Neural cell (in vitro differentiated cells): ENCODE measurements at regions not wholly inside any gene's neighbourhood (a gene's known extent, or its start where the extent isn't known, plus 50 kb on each side); places are given as distances from the start of the nearest gene placed in this dataset.

Experiments used
- H2AFZ ChIP-seq: fragments of 200-600, 300-800 bp; sonication (generic), shearing (Covaris generic); 2 replicates; pipeline ENCODE4 v1.6.0; 2014; ENCODE audit warnings: low read depth, mild to moderate bottlenecking, antibody characterized with exemption, low read length, moderate library complexity
- H3F3A ChIP-seq: fragments of 200-600 bp; shearing (Covaris generic); 2 replicates; pipeline ENCODE4 v1.6.1; 2016; ENCODE audit warnings: mild to moderate bottlenecking, moderate library complexity, mixed read lengths, antibody characterized with exemption, low read length; ENCODE audit not compliant: insufficient read depth, poor library complexity, severe bottlenecking
- H3K27ac ChIP-seq: fragments of 200-600, 300-800 bp; sonication (generic), shearing (Covaris generic); 2 replicates; pipeline ENCODE4 v1.5.1; 2014; ENCODE audit warnings: mild to moderate bottlenecking, low read length, moderate library complexity
- H3K27me3 ChIP-seq: fragments of 300-800, 200-600 bp; sonication (generic), shearing (Covaris generic); 2 replicates; pipeline ENCODE4 v1.6.0; 2014; ENCODE audit warnings: mild to moderate bottlenecking, low read depth, low read length, moderate library complexity; ENCODE audit not compliant: insufficient read depth
- H3K36me3 ChIP-seq: fragments of 300-800, 200-600 bp; sonication (generic), shearing (Covaris generic); 2 replicates; pipeline ENCODE4 v1.5.1; 2014; ENCODE audit warnings: mild to moderate bottlenecking, antibody characterized with exemption, low read length, moderate library complexity; ENCODE audit not compliant: insufficient read depth
- H3K4me2 ChIP-seq: fragments of 300-800, 200-600 bp; sonication (generic), shearing (Covaris generic); 2 replicates; pipeline ENCODE4 v1.6.0; 2014; ENCODE audit warnings: mild to moderate bottlenecking, low read length
- H3K4me3 ChIP-seq: fragments of 300-800, 200-600 bp; sonication (generic), shearing (Covaris generic); 2 replicates; pipeline ENCODE4 v1.5.1; 2014; ENCODE audit warnings: mild to moderate bottlenecking, low read length, moderate library complexity
- H3K79me2 ChIP-seq: fragments of 200-600 bp; shearing (Covaris generic); replicated peaks from 2 replicates; pipeline ENCODE4 v1.6.0; 2014; ENCODE audit warnings: mild to moderate bottlenecking, low read length, moderate library complexity; ENCODE audit not compliant: insufficient read depth
- H3K9ac ChIP-seq: fragments of 300-800, 200-600 bp; sonication (generic), shearing (Covaris generic); 2 replicates; pipeline ENCODE4 v1.6.1; 2016; ENCODE audit warnings: mild to moderate bottlenecking, low read length, mixed read lengths
- H3K9me2 ChIP-seq: fragments of 200-600 bp; shearing (Covaris generic); 2 replicates; pipeline ENCODE4 v1.6.1; 2016; ENCODE audit warnings: mild to moderate bottlenecking, low read length, mixed read lengths; ENCODE audit not compliant: insufficient read depth
- H3K9me3 ChIP-seq: fragments of 200-600, 300-800 bp; sonication (generic), shearing (Covaris generic); 2 replicates; pipeline ENCODE4 v1.6.1; 2016; ENCODE audit warnings: mild to moderate bottlenecking, mixed run types, low read length, moderate library complexity, mixed read lengths
- H4K20me1 ChIP-seq: fragments of 200-600 bp; shearing (Covaris generic); 2 replicates; pipeline ENCODE4 v1.6.1; 2016; ENCODE audit warnings: mild to moderate bottlenecking, mixed run types; ENCODE audit not compliant: insufficient read depth
- CTCF ChIP-seq: fragments of 450-650 bp; IDR thresholded peaks from 2 replicates; pipeline ENCODE4 v1.5.1; 2014; ENCODE audit warnings: antibody characterized with exemption, mild to moderate bottlenecking, moderate library complexity; ENCODE audit not compliant: poor library complexity, severe bottlenecking
- EP300 ChIP-seq: fragments of 450-650 bp; conservative IDR thresholded peaks from 2 replicates; pipeline ENCODE4 v1.6.1; 2014; ENCODE audit warnings: antibody characterized with exemption, mild to moderate bottlenecking, moderate library complexity; ENCODE audit not compliant: poor library complexity, severe bottlenecking
- EZH2 ChIP-seq: fragments of 200-600, 300-800 bp; shearing (Covaris generic), sonication (generic); IDR thresholded peaks from 2 replicates; pipeline ENCODE4 v1.6.1; 2014; ENCODE audit warnings: antibody characterized with exemption, low read length, borderline replicate concordance, mild to moderate bottlenecking; ENCODE audit not compliant: insufficient read depth, poor library complexity, severe bottlenecking
- MXI1 ChIP-seq: fragments of 450-650 bp; conservative IDR thresholded peaks from 2 replicates; pipeline ENCODE4 v1.6.1; 2014; ENCODE audit warnings: antibody characterized with exemption, mild to moderate bottlenecking; ENCODE audit not compliant: poor library complexity, severe bottlenecking
- POLR2AphosphoS5 ChIP-seq: IDR thresholded peaks from 2 replicates; pipeline ENCODE4 v1.6.1; 2012
- RAD21 ChIP-seq: fragments of 450-650 bp; conservative IDR thresholded peaks from 2 replicates; pipeline ENCODE4 v1.6.1; 2014; ENCODE audit warnings: antibody characterized with exemption, mild to moderate bottlenecking, moderate library complexity
- REST ChIP-seq: IDR thresholded peaks from 2 replicates; pipeline ENCODE4 v1.6.1; 2012; ENCODE audit warnings: borderline replicate concordance
- SMC3 ChIP-seq: fragments of 450-650 bp; conservative IDR thresholded peaks from 2 replicates; pipeline ENCODE4 v1.6.1; 2014; ENCODE audit warnings: antibody characterized with exemption, mild to moderate bottlenecking, moderate library complexity; ENCODE audit not compliant: poor library complexity
- TAF1 ChIP-seq: IDR thresholded peaks from 2 replicates; pipeline ENCODE4 v1.6.1; 2012; ENCODE audit warnings: low read depth

- H3K4me2 ChIP-seq, result no peak overlapping the region
- TF ChIP-seq EP300 (no peak), REST (no peak), MXI1 (no peak), TAF1 (no peak), SMC3 (no peak), POLR2AphosphoS5 (no peak), RAD21 (no peak), CTCF (no peak), EZH2 (no peak)
- H3K36me3 ChIP-seq, result no peaks in the 10 kb centered on the region
- H3K79me2 ChIP-seq, result no peaks in the 10 kb centered on the region
- H3K9me2 ChIP-seq, result no peaks in the 10 kb centered on the region
- no peaks in the 10 kb centered on the region for H4K20me1 ChIP-seq
- no peaks in the 10 kb centered on the region for H3K27me3 ChIP-seq
- H3K9ac ChIP-seq, result no peak overlapping the region
- no peak overlapping the region for H3K4me3 ChIP-seq
- no peak overlapping the region for H3K27ac ChIP-seq
- no peak overlapping the region for H2AFZ ChIP-seq
- H3K9me3 ChIP-seq, result no peaks in the 10 kb centered on the region
- H3F3A ChIP-seq, result no peaks in the 10 kb centered on the region
Measured at GRCh38 chr16:73248316-73248715, 200.4 kb upstream of the ZFHX3 start.

GRCh38 chr16:73240920-73241319, 193.0 kb upstream of the ZFHX3 start:
- no peak overlapping the region for H3K4me2 ChIP-seq
- H3K9me3 ChIP-seq, result no peaks in the 10 kb centered on the region
- no peak overlapping the region for H3K27ac ChIP-seq
- no peaks in the 10 kb centered on the region for H4K20me1 ChIP-seq
- no peaks in the 10 kb centered on the region for H3K27me3 ChIP-seq
- TF ChIP-seq POLR2AphosphoS5 (no peak), SMC3 (no peak), EZH2 (no peak), MXI1 (no peak), RAD21 (no peak), EP300 (no peak), CTCF (no peak), TAF1 (no peak), REST (no peak)
- no peak overlapping the region for H2AFZ ChIP-seq
- no peak overlapping the region for H3K9ac ChIP-seq
- H3K4me3 ChIP-seq, result no peak overlapping the region
- H3F3A ChIP-seq, result no peaks in the 10 kb centered on the region
- no peaks in the 10 kb centered on the region for H3K79me2 ChIP-seq
- H3K36me3 ChIP-seq, result no peaks in the 10 kb centered on the region
- no peaks in the 10 kb centered on the region for H3K9me2 ChIP-seq
